CD4-positive, alpha-beta T cell treated with Interleukin-12 subunit alpha and Interleukin-12 subunit beta, for 1 hour (primary cell): ENCODE measurements at regions not wholly inside any gene's neighbourhood (a gene's known extent, or its start where the extent isn't known, plus 50 kb on each side); places are given as distances from the start of the nearest gene placed in this dataset.
"Not testable (repeated sequence)": the region's sequence is repeated elsewhere in the genome, so short reads cannot be mapped to it uniquely, and the experiment has no call there.

Experiments used
- DNase-seq: peaks from one replicate; pipeline ENCODE4 v3.0.0-alpha.2; 2020

GRCh38 chr9:1115370-1115769, 65.2 kb downstream of the DMRT2 start:
- no peak for DNase-seq

GRCh38 chr9:1117439-1117838, 67.3 kb downstream of the DMRT2 start:
- no peak for DNase-seq

- no peak for DNase-seq
Measured at GRCh38 chr9:1120500-1121165, 70.5 kb downstream of the DMRT2 start.

GRCh38 chr9:1125741-1126140, 75.6 kb downstream of the DMRT2 start:
- DNase-seq = no peak

- DNase-seq = no peak
Measured at GRCh38 chr9:1128046-1128445, 77.9 kb downstream of the DMRT2 start.

- no peak for DNase-seq
Measured at GRCh38 chr9:1129382-1129781, 79.2 kb downstream of the DMRT2 start.

GRCh38 chr9:1140057-1140456, 89.9 kb downstream of the DMRT2 start:
- no peak for DNase-seq

GRCh38 chr9:1151691-1152090, 101.5 kb downstream of the DMRT2 start:
- no peak for DNase-seq

- no peak for DNase-seq
Measured at GRCh38 chr9:1152171-1152570, 102.0 kb downstream of the DMRT2 start.

GRCh38 chr9:1154739-1155138, 104.6 kb downstream of the DMRT2 start:
- DNase-seq = no peak

- DNase-seq = no peak
Measured at GRCh38 chr9:1155602-1156001, 105.4 kb downstream of the DMRT2 start.

GRCh38 chr9:1156794-1157550, 106.8 kb downstream of the DMRT2 start:
- no peak for DNase-seq

GRCh38 chr9:1157836-1158235, 107.7 kb downstream of the DMRT2 start:
- no peak for DNase-seq

- no peak for DNase-seq
Measured at GRCh38 chr9:1170918-1171317, 120.8 kb downstream of the DMRT2 start.

- no peak for DNase-seq
Measured at GRCh38 chr9:1171546-1171945, 121.4 kb downstream of the DMRT2 start.

- DNase-seq = no peak
Measured at GRCh38 chr9:1173211-1173610, 123.1 kb downstream of the DMRT2 start.

GRCh38 chr9:1173993-1174392, 123.8 kb downstream of the DMRT2 start:
- DNase-seq = no peak

GRCh38 chr9:1179366-1179765, 129.2 kb downstream of the DMRT2 start:
- no peak for DNase-seq

GRCh38 chr9:1184146-1184545, 134.0 kb downstream of the DMRT2 start:
- no peak for DNase-seq

GRCh38 chr9:1187137-1187536, 137.0 kb downstream of the DMRT2 start:
- DNase-seq = not testable (repeated sequence)

- DNase-seq = not testable (repeated sequence)
Measured at GRCh38 chr9:1195636-1196035, 145.5 kb downstream of the DMRT2 start.

GRCh38 chr9:1198085-1198484, 147.9 kb downstream of the DMRT2 start:
- DNase-seq = no peak

- DNase-seq = no peak
Measured at GRCh38 chr9:1200847-1201251, 150.7 kb downstream of the DMRT2 start.

- no peak for DNase-seq
Measured at GRCh38 chr9:1201262-1201661, 151.1 kb downstream of the DMRT2 start.

- no peak for DNase-seq
Measured at GRCh38 chr9:1201901-1202300, 151.7 kb downstream of the DMRT2 start.
